TTC549 (cell line): ENCODE measurements at regions not wholly inside any gene's neighbourhood (a gene's known extent, or its start where the extent isn't known, plus 50 kb on each side); places are given as distances from the start of the nearest gene placed in this dataset.
"Not testable (repeated sequence)": the region's sequence is repeated elsewhere in the genome, so short reads cannot be mapped to it uniquely, and the experiment has no call there.

Experiments used
- FAIRE-seq: peaks from 2 replicates; lab custom pipeline; 2012; peaks lifted over from hg19 to GRCh38; lab: Jason Lieb, UNC

DNA sequence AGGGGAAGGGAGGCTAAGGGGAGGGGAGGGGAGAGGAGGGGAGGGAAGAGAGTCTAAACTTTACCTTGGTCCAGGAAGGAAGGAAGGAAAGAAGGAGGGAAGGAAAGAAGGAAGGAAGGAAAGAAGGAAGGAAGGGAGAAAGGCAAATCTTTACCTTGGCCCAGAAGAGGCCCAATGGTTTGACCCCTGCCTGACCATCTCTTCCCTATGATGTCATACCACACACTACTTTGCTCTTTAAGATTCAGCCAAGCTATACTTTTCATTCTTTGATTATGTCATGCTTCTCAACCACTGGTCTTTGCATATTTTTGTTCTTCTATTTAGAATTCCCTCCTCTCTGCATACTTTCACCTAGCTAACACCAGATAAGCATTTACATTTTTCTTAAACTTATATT is 1077.5 kb downstream of the PCDH9 start:
- no peak for FAIRE-seq

DNA sequence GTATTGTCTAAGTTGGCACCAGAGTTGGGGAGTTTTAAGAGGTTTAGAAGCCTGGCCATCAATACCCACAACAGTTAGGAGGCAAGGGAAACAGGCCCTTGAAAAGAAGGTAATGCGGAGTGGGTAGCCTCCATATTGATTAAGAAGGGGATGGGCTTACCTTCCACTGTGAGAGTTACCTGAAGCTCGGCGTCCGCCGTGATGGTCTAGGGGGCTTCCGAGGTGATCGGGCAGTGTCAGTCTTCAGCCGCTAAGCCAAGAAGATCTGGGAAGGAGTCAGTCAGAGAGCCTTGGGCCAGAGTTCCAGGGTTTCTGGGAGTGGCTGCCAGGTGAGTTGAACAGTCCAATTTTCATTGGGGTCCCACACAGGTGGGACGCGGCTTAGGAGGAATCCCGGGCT is 1085.8 kb downstream of the PCDH9 start:
- not testable (repeated sequence) for FAIRE-seq

DNA sequence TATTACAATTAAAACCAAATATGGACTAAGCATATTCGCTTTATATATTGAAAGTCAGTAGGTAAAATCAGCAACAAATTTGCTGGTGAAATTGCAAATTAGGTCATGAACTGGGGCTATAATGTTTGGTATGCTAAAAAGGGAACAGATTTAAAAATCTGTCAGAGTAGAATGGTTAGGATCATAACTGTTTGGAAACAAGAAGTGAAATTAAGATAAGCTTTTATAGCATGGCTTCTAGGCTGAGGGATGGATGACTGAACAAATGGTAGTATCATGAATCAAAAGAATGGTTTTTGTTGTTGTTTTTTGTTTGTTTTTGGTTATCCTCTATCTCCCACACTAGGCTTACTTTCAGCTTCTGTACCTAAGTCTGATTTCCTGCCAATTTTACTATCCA is 1090.4 kb downstream of the PCDH9 start:
- no peak for FAIRE-seq

DNA sequence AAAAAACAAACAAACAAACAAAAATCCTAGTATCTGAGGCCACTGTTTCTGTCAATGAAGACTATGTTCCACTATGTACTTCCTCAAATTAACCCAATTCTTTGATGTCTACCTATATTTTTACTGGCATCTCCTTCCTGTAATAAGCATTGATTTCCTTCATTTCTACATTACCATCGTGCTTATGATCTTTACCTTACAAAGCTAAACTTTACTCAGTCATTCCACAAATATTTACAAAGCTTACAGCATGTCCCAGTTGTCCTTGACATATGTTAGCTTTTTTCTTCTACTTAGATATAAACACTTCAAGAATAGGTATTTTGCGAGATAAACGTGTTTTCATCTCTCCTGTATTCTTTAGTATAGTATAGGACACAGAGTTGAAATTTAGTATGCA is 1090.9 kb downstream of the PCDH9 start:
- no peak for FAIRE-seq

DNA sequence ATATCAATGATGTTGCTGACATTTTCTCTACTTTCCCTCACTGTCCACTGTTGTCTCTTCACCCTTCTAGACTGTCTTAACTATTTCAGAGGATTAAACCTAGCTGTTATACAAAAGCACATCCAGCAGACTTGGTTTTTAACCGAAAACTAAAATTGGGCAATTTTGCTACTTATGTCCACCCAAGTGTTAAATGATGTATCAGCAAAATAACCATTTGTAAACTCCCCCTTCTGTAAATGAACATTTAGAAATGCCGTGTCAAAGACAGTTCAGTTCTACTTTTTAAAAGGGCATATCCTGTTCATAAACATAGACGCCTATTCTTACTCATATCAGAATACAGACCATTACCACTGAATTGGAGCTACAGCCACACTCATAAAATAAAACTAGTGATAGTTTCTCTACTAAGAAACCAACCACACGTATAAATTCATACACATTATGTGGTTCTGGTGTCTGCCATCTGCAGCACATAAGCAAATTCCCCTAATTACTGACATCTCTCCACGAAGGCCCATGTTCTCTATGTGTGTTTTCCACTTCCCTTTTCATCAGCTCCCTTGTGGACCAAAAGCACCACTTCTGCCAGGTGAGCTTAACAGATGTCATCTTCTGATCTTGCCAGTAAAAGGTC is 1091.8 kb downstream of the PCDH9 start:
- FAIRE-seq, result no peak

DNA sequence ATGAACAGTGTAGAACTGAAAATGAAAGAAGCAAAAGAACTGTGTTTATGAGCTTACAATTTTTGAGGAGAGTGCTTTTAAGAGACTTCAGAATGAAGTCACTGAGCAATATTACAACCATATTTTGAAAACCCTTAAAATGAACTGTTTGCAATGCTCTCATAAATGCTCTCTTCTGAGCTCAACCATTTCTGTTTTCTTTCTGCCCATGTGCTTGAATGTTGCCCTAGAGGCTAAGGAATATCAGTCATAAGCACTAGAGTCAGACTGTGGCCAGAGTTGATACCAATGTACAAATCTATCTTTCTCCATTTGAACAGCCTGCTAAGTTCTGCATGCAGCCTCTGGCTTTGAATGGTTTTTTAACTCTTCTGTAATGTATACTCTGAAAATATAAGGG is 1092.8 kb downstream of the PCDH9 start:
- FAIRE-seq, result no peak

DNA sequence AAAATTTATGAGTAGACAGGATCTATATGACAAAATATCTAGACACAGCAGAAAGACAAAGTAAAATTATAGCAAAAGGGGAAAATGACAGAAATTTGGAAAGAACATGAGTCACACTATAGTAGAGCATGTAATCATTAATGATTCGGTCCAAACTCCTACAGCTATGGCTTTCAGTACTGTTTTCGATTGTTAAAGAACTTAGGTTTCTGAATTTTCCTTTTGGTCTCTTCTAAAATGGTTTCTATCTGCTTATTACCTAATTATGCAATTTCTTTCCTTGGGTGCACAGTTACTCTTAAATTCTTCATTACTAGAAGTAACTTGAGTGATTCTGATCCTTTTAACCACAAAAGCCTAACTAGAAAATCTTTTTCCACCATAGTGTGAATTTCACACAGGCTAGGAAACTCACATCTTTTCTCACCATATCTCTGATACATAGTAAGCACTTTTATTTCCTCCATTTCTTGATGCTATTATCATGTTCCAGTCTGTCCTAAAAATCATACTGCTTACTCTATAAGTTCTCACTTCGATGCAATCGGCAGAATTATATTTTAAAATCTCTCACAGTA is 1101.4 kb downstream of the PCDH9 start:
- no peak for FAIRE-seq

DNA sequence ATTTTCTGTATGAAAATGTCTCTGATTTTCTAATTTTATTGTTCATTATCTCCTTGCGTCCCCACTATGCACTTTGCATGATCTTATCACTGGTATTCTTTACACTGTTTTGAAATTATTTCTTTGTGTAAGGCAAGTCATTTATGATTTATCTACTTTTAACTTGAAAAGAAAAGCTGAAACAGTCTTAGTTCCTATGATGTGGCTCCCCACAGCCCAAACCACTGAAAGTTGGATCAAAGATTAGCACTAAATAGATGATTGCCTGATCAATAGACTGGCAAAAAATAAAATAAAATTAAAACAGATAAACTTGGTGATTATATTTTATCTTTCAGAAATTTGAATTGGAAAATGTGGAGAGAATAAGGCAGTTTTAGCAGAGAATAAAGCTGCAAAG is 1101.9 kb downstream of the PCDH9 start:
- FAIRE-seq, result no peak

DNA sequence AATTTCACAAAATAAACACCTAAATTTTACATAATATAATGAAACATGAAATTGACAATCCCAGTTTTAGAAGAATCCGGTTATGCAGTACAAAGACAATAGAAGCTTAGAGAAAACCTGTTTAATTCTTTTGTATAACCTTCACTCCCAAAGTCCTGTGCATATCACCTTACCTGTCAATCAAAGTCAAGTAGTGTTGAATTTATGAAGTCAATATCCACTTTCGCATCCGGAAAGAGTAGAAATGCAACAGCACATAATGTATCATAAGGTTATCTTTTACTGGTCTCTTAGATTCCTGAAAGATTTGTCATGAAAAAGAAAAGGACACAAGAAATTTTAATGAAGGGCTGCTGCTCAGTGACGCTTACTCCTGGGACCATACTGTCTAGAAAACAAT is 1112.6 kb downstream of the PCDH9 start:
- no peak for FAIRE-seq

DNA sequence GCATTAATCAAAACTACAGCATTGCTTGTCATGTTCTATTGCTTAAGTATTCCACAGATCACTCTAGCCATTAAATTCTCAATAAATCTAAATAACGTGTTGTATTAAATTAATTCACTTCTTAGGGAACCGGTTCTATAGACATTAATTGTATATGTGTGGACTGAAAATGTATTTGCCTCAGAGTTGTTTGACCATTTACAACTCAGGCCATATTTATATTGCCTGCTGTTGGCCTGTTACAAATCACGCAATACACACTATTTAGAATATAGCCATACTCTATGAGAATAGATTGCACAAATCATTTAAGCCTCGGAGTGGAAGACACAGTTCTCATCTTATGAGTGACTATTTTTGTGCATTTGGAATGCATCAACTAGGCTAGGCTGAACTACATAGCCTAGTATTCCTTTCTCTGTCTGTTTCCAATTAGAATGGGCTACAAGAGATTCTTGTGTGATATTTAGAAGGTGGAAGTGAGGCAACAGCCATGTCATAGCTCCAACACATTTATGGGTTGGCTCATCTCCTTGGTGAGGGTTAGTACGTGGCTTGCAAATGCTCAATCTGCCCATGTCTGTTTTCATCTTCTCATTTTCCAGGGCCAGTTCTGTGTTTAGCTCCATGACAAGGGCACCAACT is 1116.1 kb downstream of the PCDH9 start:
- FAIRE-seq, result no peak

DNA sequence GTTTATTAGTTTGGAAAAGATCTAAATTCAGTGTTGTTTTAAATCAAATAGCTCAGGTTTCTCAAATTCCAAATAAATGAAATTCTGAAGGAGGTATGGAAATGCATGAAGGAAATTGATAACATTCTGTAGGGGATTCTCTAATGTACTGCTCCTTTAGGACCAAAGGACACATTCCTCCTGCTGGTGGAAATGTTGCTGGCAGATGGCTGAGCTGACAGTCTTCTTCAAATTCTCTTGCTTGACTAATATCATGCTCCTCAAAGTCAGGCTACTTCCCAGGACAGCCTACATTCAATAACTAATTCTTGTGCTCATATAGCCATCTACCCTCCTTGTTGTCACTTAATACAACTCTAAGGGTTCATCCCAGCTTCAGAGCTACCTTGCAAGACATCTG is 1118.5 kb downstream of the PCDH9 start:
- no peak for FAIRE-seq

DNA sequence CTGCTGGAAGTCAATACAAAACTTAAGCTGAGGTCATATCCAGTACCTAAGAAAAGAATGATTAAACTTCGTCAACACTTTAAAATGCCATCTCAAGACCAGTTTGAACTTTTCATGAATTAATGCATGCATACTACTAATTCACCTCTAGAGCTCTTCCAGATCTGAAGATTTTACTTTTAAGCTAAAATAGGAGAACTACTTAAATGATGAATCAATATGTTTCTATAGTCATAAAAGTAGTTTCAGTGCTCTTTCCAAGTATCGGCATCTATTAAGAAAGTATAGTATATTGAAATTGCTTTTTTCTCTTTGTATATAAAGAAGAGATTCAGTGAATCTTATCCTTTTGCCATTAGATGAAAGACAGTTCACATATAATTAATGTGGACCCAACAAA is 1123.9 kb downstream of the PCDH9 start:
- no peak for FAIRE-seq

DNA sequence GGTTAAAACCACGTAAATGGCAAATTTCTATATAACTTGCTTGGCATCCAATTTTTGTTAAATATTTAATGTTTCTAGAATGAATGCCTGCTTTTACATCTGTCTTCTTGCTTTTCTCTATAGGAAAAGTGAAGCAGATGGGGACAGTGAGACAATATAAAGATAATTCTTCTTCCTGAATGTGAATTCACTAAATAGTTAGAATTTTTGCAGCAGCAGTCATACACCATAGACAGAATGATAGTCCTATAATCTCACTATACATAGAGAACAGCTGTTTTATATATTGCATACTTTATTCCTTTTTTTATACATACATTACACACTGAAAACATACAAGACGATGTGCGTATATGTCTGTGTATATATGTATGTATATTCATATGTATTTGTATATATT is 1127.3 kb downstream of the PCDH9 start:
- FAIRE-seq, result no peak

DNA sequence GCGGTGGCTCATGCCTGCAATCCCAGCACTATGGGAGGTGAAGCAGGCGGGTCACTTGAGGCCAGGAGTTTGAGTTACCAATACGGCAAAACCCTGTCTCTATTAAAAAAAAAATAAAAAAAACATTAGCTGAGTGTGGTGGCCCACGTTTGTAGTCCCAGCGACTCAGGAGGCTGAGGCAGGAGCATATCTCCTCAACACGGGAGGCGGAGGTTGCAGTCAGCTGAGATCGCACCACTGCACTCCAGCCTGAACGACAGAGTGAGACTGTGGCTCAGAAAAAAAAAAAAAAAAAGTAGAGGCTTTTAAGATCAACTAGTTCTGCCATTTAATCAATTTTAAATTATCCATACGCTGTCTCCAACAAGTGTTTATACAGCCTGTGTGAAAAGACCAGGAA is 1130.3 kb downstream of the PCDH9 start:
- FAIRE-seq, result no peak

DNA sequence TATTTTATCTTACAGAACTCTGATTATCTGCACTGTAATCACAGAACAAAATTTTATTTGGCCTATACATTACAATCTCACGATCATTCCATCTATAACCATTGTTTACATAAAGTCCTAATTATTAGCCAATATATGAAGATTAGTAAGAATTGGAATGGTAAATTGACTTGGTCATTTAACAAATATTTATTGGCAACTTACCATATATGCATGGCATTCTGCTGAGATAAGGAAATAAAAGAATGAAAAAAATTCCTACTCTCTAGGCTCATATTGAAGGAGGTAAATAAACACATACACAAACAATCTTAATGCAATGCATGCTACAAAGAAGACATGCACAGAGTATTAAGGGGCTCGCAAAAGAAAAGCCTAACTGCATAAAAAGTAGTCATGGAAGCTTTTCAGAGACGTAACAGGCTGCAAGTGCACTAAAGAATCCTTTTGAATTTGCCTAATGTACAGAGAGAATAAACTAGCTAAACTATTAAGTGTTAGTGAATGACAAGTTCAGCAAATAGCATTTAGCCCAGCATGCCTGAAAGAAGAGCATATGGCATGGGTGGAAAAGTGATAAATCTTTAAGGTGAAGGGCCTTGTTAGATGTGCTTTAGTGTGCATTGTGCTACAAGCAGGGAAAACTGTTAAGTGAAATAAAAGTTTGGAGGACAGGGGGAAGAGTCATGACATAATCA is 1131.1 kb downstream of the PCDH9 start:
- no peak for FAIRE-seq

DNA sequence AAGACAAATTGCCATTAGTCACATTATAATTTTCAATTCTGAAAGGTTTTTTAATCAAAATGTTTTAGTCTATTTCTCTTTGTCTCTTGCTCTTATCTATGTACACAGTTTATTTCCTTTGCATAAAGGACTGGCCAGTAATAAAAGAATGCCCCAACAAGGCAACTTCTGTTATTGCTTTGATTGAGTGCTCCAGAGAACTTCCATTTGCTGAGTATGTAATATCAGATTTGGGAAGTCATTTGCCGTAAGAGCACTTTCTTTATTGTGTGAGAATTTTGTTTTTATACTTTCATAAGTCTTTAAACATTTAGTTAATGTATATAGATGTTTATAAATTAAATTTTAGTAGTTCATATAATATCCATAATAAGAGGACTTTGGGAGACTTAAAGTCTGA is 1140.4 kb downstream of the PCDH9 start:
- FAIRE-seq, result no peak

DNA sequence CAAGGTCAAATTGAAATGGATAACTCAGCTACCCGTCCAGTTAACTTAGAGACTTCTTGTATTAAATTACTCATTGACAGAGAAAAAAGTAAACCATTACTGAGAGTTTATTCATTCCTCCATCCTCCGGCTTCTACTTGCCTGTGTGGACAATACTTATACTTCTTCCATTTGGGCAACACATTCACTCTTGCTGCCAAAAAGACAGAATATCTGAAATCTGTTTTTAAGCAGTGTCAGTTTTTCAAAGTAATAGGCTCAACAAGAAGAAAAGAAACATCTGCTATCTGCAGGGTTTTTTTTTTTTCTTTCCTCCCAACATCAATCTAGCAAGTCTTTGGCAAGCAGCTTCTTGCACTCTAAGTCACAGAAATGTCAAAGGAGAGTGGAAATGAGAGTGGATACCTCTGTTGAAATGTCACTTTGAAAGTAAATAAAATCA is 1142.8 kb downstream of the PCDH9 start:
- no peak for FAIRE-seq

DNA sequence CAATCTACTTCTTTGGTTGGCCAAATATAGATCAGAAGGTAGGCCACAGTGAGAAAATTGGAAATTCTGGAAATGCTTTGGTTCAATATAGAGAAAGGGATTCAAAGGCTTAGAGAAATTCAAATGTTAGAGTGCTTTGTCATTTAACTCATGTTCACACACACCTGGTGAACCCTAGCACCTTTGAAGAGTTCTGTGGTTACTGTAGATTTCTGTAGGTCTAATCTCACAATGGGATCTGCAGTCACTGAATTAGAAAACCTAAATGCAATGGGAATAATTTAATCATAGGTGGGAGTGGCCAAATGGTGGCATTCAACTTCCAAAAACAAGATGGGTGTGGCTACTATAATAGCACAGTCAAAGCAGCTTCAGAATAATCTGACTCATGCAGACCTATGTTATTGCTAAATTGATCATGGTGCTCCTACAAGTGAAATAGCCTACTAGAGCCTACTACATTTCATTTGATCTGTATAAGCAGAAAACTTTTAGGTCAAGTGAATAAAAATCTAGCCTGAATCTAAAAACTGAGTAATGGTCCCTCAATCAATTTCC is 1152.9 kb downstream of the PCDH9 start:
- no peak for FAIRE-seq

DNA sequence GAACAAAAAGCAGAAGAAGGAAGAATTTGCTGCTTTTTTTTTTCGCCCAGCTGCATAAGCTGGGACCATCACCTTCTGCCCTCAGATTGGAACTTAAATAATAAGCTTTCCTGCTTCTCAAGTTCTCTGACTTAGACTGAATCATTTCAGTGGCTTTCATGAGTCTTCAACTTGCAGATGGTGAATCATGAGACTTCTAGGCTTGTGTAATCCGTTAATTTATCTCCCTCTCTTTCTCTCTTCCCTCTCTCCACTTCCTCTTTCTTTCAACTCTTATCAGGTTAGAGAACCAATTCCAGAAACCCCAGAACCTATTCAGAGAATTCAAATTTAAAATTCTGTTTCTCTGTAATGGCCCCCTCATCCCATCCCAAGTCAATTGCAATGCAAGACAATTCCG is 1153.7 kb downstream of the PCDH9 start:
- no peak for FAIRE-seq

DNA sequence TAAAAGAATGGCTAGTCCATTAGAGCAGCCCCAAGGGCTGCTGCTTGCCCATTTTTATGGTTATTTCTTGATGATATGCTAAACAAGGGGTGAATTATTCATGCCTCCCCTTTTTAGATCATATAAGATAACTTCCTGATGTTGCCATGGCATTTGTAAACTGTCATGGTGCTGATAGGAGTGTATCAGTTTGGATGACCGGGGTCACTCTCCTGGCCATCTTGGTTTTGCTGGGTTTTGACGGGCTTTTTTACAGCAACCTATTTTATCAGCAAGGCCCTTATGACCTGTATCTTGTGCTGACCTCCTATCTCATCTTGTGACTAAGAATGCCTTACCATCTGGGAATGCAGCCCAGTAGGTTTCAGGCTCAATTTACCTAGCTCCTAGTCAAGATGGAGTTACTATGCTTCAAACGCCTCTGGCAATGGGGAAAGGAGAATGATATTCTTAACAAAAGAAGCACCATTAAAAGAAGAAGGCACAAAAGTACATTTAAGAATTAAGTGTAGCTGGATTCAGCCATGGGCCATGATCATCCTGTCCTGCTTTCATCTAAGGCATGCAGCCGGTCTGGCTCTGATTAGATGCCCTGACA is 1156.0 kb downstream of the PCDH9 start:
- no peak for FAIRE-seq

DNA sequence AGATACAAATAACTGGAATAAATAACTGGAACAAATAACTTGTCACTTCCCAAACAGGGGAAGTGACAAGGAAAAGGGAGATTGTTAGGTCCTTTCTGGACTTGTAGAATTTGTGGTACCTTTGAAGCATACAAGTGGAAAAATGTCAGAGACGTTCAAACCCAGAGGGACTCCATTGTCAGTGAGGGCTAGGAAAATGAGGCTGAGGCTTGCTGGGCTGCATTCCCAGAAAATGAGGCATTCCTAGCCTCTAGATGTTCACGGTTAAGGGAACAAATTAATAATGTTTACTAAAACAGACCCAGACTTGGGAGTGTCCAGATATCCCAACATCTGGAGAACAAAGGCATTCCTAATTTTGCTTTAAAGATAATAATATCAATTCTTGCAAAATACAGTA is 1158.0 kb downstream of the PCDH9 start:
- not testable (repeated sequence) for FAIRE-seq

DNA sequence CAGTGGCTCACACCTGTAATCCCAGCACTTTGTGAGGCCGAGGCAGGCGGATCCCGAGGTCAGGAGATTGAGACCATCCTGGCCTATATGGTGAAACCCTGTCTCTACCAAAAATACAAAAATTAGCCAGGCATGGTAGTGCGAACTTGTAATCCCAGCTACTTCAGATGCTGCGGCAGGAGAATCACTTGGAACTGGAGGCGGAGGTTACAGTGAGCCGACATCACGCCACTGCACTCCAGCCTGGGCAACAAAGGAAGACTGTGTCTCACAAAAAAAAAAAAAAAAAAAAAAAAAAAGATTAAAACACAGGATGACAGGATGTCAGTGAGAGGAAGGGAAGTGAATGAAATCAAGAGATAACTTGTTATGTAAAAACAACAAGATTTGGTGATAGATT is 1158.5 kb downstream of the PCDH9 start:
- FAIRE-seq, result no peak

DNA sequence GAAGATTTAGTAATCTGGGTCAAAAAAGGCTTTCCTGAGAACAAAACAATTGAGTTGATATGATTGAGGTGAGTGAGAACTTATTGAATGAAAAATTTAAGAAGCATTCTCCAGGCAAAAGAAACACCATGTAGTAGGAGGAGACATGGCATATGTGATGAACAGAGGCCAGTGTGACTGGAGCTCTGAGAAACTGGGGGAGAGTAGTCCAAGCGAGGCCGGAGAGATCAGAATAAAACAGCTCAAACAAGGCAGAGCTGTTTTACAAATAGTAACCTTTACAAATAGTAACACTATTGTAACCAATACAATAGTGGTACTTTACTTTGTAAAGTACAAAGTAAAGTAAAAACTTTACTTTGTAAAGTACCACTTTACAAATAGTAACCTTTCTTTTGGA is 1159.1 kb downstream of the PCDH9 start:
- FAIRE-seq, result no peak
